Aorta (tissue), 5 donors: ENCODE measurements at regions not wholly inside any gene's neighbourhood (a gene's known extent, or its start where the extent isn't known, plus 50 kb on each side); places are given as distances from the start of the nearest gene placed in this dataset.

Experiments used
- ATAC-seq: fragments of 200-7000 bp; cut with Tn5 transposase; one replicate; pipeline ENCODE4 v1.9.1; 2022; ENCODE audit warnings: moderate library complexity; ENCODE audit not compliant: low FRiP score
- DNase-seq, 2 donors: peaks; one replicate each; pipeline ENCODE4 v3.0.0-alpha.2; 2020
- H3K27ac ChIP-seq, 2 donors: one replicate each; pipeline ENCODE4 v1.5.1; 2013; ENCODE audit warnings: low read length in 2 of 2, mild to moderate bottlenecking in 2 of 2, moderate library complexity in 2 of 2, control low read depth in 1 of 2, inconsistent platforms in 1 of 2, low read depth in 1 of 2
- H3K27me3 ChIP-seq, 2 donors: one replicate each; pipeline ENCODE4 v1.6.1; 2013; ENCODE audit warnings: control low read depth in 1 of 2, low read length in 1 of 2, mild to moderate bottlenecking in 1 of 2, moderate library complexity in 1 of 2; ENCODE audit not compliant: insufficient read depth in 2 of 2, control insufficient read depth in 1 of 2
- H3K36me3 ChIP-seq, 2 donors: one replicate each; pipeline ENCODE4 v1.6.1; 2013; ENCODE audit warnings: control low read depth in 1 of 2, low read length in 1 of 2, mild to moderate bottlenecking in 1 of 2; ENCODE audit not compliant: insufficient read depth in 2 of 2, control insufficient read depth in 1 of 2
- H3K4me1 ChIP-seq, 2 donors: one replicate each; pipeline ENCODE4 v1.6.1; 2013; ENCODE audit warnings: low read length in 2 of 2, control low read depth in 1 of 2, mild to moderate bottlenecking in 1 of 2, moderate library complexity in 1 of 2; ENCODE audit not compliant: insufficient read depth in 2 of 2, control insufficient read depth in 1 of 2
- H3K4me3 ChIP-seq, 2 donors: one replicate each; pipeline ENCODE4 v1.5.1; 2013; ENCODE audit warnings: low read length in 2 of 2, control low read depth in 1 of 2, mild to moderate bottlenecking in 1 of 2
- H3K9me3 ChIP-seq: one replicate; pipeline ENCODE4 v1.6.1; 2013; ENCODE audit warnings: mild to moderate bottlenecking, low read length; ENCODE audit not compliant: control insufficient read depth
- WGBS, 2 donors: extraction: QIAGEN DNeasy Blood & Tissue Kit; methylation state at CpG; one replicate each; pipeline ENCODE4 v1.1.7; 2013; 5-methylcytosine and 5-hydroxymethylcytosine counted together
- intact Hi-C, 2 donors: fragments of 100-400 bp; cut with DNase I; formaldehyde crosslinking; loops; one replicate each; pipeline versions ENCODE4 v1.14.2 to v1.15.0; 2022
- donor health status: healthy with polysubstance abuse.
- donor health status: Bipolar disorder and iron deficiency.
- donor health status: DM: no; HTN: no; CAD: no.
- donor health status: DM: no; HTN: no; CAD: no.
- donor health status: DM: yes; HTN: yes; CAD: no.

GRCh38 chr5:163185315-163185714 is 252.1 kb upstream of the CCNG1 start:
- H3K9me3 ChIP-seq, result no peaks in the 10 kb centered on the region
- no peak overlapping the region for H3K27ac ChIP-seq
- DNase-seq, result no peak
- no peaks in the 10 kb centered on the region for H3K27me3 ChIP-seq
- H3K36me3 ChIP-seq, result no peaks in the 10 kb centered on the region
- 82 to 88% methylated on average over 4 of the region's 4 CpGs for WGBS, 2 donors
- H3K4me3 ChIP-seq, result no peak overlapping the region
- no peaks in the 10 kb centered on the region for H3K4me1 ChIP-seq
- intact Hi-C loops, result no loop called here
- ATAC-seq, result no peak

- WGBS, 2 donors, result 75 to 85% methylated on average over 2 of the region's 2 CpGs
- Histone ChIP-seq H3K27ac (no peak overlapping the region), H3K4me3 (no peak overlapping the region), H3K4me1 (no peaks in the 10 kb centered on the region), H3K9me3 (no peaks in the 10 kb centered on the region), H3K36me3 (no peaks in the 10 kb centered on the region), H3K27me3 (no peaks in the 10 kb centered on the region)
- no peak for DNase-seq
- intact Hi-C loops, result no loop called here
- no peak for ATAC-seq
Observed at GRCh38 chr5:163189023-163189553, 248.3 kb upstream of the CCNG1 start.

- intact Hi-C loops, result no loop called here
- WGBS, 2 donors, result 73 to 74% methylated on average over 3 of the region's 3 CpGs
- H3K4me3 ChIP-seq, result no peak overlapping the region
- ATAC-seq, result no peak
- no peaks in the 10 kb centered on the region for H3K27me3 ChIP-seq
- H3K27ac ChIP-seq, result no peak overlapping the region
- no peaks in the 10 kb centered on the region for H3K36me3 ChIP-seq
- H3K9me3 ChIP-seq, result no peaks in the 10 kb centered on the region
- H3K4me1 ChIP-seq, result no peaks in the 10 kb centered on the region
- no peak for DNase-seq
Observed at GRCh38 chr5:163190283-163190682, 247.1 kb upstream of the CCNG1 start.

GRCh38 chr5:163190784-163191183 is 246.6 kb upstream of the CCNG1 start:
- Histone ChIP-seq H3K27ac (no peak overlapping the region), H3K36me3 (no peaks in the 10 kb centered on the region), H3K9me3 (no peaks in the 10 kb centered on the region), H3K27me3 (no peaks in the 10 kb centered on the region), H3K4me1 (no peaks in the 10 kb centered on the region), H3K4me3 (no peak overlapping the region)
- DNase-seq (no peak), ATAC-seq (no peak)
- 14 to 33% methylated on average over 1 of the region's 1 CpG for WGBS, 2 donors
- intact Hi-C loops, result no loop called here

- no peaks in the 10 kb centered on the region for H3K9me3 ChIP-seq
- 82% methylated on average over 7 of the region's 7 CpGs for WGBS, 2 donors
- no peak for ATAC-seq
- intact Hi-C loops, result no loop called here
- H3K27ac ChIP-seq, result no peak overlapping the region
- no peak for DNase-seq
- H3K36me3 ChIP-seq, result no peaks in the 10 kb centered on the region
- H3K4me1 ChIP-seq, result no peaks in the 10 kb centered on the region
- H3K27me3 ChIP-seq, result no peaks in the 10 kb centered on the region
- no peak overlapping the region for H3K4me3 ChIP-seq
Observed at GRCh38 chr5:163193886-163194285, 243.5 kb upstream of the CCNG1 start.

DNA sequence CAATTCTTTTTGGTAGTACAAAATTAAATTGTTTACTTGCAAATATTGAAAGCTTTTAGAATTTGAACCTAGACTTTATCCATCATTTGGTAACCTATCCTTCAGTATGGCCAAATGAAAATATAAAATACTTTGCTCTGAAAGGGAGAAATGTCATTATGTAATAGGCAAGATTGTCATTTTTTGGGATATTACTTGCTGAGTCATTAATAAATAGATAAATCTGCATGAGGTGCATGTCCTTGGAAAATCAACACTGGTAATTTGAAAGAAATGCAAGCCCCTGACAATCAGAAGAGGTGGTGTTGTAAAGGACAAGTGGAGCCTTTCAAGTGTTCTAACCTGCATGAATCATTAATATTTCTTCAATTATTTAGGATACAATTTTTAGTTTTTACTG is 231.8 kb upstream of the CCNG1 start:
- Histone ChIP-seq H3K36me3 (no peaks in the 10 kb centered on the region), H3K9me3 (no peaks in the 10 kb centered on the region), H3K4me3 (no peak overlapping the region), H3K27me3 (no peaks in the 10 kb centered on the region), H3K27ac (no peak overlapping the region), H3K4me1 (no peaks in the 10 kb centered on the region)
- intact Hi-C loops, result no loop called here
- ATAC-seq, result no peak
- DNase-seq, result no peak

- intact Hi-C loops, result no loop called here
- Histone ChIP-seq H3K9me3 (no peaks in the 10 kb centered on the region), H3K36me3 (no peaks in the 10 kb centered on the region), H3K27ac (no peak overlapping the region), H3K27me3 (peaks cover 0 to 1% of the 10 kb centered on the region in 2 donors), H3K4me1 (no peaks in the 10 kb centered on the region), H3K4me3 (no peak overlapping the region)
- ATAC-seq (no peak), DNase-seq (no peak)
- WGBS, 2 donors, result 60 to 61% methylated on average over 4 of the region's 4 CpGs
Observed at GRCh38 chr5:163221581-163221980, 215.8 kb upstream of the CCNG1 start.

DNA sequence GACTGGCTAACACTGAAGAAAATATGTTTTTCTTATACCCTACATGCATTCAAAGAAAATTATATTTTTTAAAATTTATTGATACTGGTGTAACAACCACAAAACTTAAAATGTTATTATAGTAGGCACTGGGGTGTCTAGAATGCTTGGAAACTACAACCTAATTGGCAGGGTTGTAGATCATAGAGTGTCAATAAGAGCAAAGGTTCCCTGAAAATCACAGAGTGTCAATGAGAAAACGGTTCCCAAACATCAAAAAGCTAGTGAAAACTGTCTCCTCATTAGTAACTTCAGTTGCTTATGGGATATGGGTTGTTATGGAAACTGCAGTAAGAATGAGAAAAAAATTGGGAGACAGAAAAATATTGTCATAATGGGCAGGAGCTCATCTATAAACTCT is 214.4 kb upstream of the CCNG1 start:
- Histone ChIP-seq H3K36me3 (no peaks in the 10 kb centered on the region), H3K9me3 (no peaks in the 10 kb centered on the region), H3K27me3 (peaks cover 0 to 1% of the 10 kb centered on the region in 2 donors), H3K4me3 (no peak overlapping the region), H3K27ac (no peak overlapping the region), H3K4me1 (no peaks in the 10 kb centered on the region)
- intact Hi-C loops, result no loop called here
- DNase-seq, result no peak
- ATAC-seq, result no peak
- 47 to 53% methylated on average over 1 of the region's 1 CpG for WGBS, 2 donors

DNA sequence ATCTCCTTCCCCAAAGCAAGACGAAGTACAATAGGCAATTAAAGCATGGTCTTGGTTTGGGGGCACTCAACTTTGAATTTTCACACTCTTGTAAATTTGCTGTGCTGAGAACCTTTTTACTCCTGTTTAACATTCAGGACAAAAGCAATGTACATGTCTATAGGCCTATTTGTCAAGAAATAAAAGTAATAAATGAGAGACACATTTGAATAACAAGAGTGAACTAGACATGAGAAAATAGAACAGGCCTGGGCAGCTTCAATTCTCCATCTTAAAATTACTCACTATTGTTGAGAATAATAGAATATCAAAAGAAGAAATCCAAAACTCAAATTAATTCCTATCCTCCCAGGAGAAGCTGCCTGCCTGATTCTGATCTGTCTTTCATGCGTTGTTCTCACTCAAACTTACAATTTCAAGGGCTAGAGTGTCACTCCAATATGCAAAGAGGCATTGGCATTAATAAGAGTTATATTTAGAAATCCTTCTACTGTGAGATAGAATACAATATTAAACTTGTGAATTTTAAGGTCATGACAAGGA is 192.9 kb upstream of the CCNG1 start:
- no peak for ATAC-seq
- WGBS, 2 donors, result 69 to 72% methylated on average over 2 of the region's 2 CpGs
- Histone ChIP-seq H3K36me3 (no peaks in the 10 kb centered on the region), H3K9me3 (no peaks in the 10 kb centered on the region), H3K4me1 (no peaks in the 10 kb centered on the region), H3K27ac (no peak overlapping the region), H3K4me3 (no peak overlapping the region), H3K27me3 (no peaks in the 10 kb centered on the region)
- DNase-seq, result no peak
- intact Hi-C loops, result no loop called here
